K562 (cell line): ENCODE measurements at regions not wholly inside any gene's neighbourhood (a gene's known extent, or its start where the extent isn't known, plus 50 kb on each side); places are given as distances from the start of the nearest gene placed in this dataset.
A peak's percentile ranks its signal among the peaks of the same experiment; 100 is the strongest.

Experiments
- BHLHE40 ChIP-seq: IDR thresholded peaks from 2 replicates; pipeline ENCODE4 v1.6.1; 2011; ENCODE audit warnings: low read length, improper control_type of control experiment
- CBFA2T2 ChIP-seq: fragments of 450-650 bp; conservative IDR thresholded peaks from 2 replicates; pipeline ENCODE4 v1.6.1; 2017; ENCODE audit warnings: mild to moderate bottlenecking
- CBFB ChIP-seq: sonication (generic); formaldehyde crosslinking; IDR thresholded peaks from 2 replicates; pipeline ENCODE4 v1.4.0; 2020; ENCODE audit warnings: mild to moderate bottlenecking, missing genetic modification reagents
- EHMT2 ChIP-seq: fragments of 450-650 bp; IDR thresholded peaks from 2 replicates; pipeline ENCODE4 v1.6.1; 2018; ENCODE audit warnings: antibody characterized with exemption
- HLTF ChIP-seq: fragments of 450-650 bp; IDR thresholded peaks from 2 replicates; pipeline ENCODE4 v1.6.1; 2016
- HNRNPH1 ChIP-seq: fragments of 200-400 bp; formaldehyde crosslinking; optimal IDR thresholded peaks from 2 replicates; pipeline ENCODE3; 2017; ENCODE audit warnings: low read depth, mild to moderate bottlenecking, low read length, moderate library complexity
- HNRNPLL ChIP-seq: fragments of 200-400 bp; formaldehyde crosslinking; IDR thresholded peaks from 2 replicates; pipeline ENCODE4 v1.6.1; 2017; ENCODE audit warnings: low read length, low read depth, mild to moderate bottlenecking; ENCODE audit not compliant: poor library complexity, severe bottlenecking
- IFI16 ChIP-seq: fragments of 250-450 bp; sonication (Bioruptor Pico); IDR thresholded peaks from 2 replicates; pipeline ENCODE4 v2.1.2; 2022; ENCODE audit warnings: mild to moderate bottlenecking, inconsistent platforms
- JUN ChIP-seq, 2 experiments: sonication (generic) in 1 of 2; formaldehyde crosslinking in 1 of 2; IDR thresholded peaks; 2 replicates each; pipeline versions ENCODE4 v1.6.1 to v1.8.0; 2012 to 2022; ENCODE audit warnings: borderline replicate concordance in 2 of 2, mild to moderate bottlenecking in 2 of 2, improper control_type of control experiment in 1 of 2, low read depth in 1 of 2, low read length in 1 of 2, missing genetic modification reagents in 1 of 2
- KAT8 ChIP-seq: fragments of 450-650 bp; IDR thresholded peaks from 2 replicates; pipeline ENCODE4 v1.6.1; 2016; ENCODE audit warnings: low read depth, mild to moderate bottlenecking
- KLF1 ChIP-seq: fragments of 450-650 bp; IDR thresholded peaks from 2 replicates; pipeline ENCODE4 v1.6.1; 2016; ENCODE audit warnings: missing genetic modification characterization, missing compliant biosample characterization
- MAFG ChIP-seq: fragments of 450-650 bp; conservative IDR thresholded peaks from 2 replicates; pipeline ENCODE4 v1.6.1; 2016; ENCODE audit warnings: missing genetic modification characterization, missing compliant biosample characterization
- MEF2A ChIP-seq: IDR thresholded peaks from 2 replicates; pipeline ENCODE4 v1.6.1; 2011; ENCODE audit warnings: low read depth, mild to moderate bottlenecking, low read length, moderate library complexity; ENCODE audit not compliant: control insufficient read depth
- NBN ChIP-seq: fragments of 450-650 bp; IDR thresholded peaks from 2 replicates; pipeline ENCODE4 v1.6.1; 2016; ENCODE audit warnings: low read depth, mild to moderate bottlenecking
- NR2C1 ChIP-seq, 2 experiments: fragments of 450-650 bp; IDR thresholded peaks; 2 replicates each; pipeline ENCODE4 v1.6.1; 2017; ENCODE audit warnings: mild to moderate bottlenecking in 2 of 2, antibody characterized with exemption in 1 of 2, inconsistent platforms in 1 of 2, missing compliant biosample characterization in 1 of 2, missing genetic modification characterization in 1 of 2
- POLR2AphosphoS2 ChIP-seq: IDR thresholded peaks from 2 replicates; pipeline ENCODE4 v1.6.1; 2012; ENCODE audit warnings: low read length, improper control_type of control experiment
- RB1 ChIP-seq: fragments of 450-650 bp; IDR thresholded peaks from 2 replicates; pipeline ENCODE4 v1.6.1; 2017; ENCODE audit warnings: low read depth, mild to moderate bottlenecking
- RHOXF2B ChIP-seq: fragments of 250-450 bp; sonication (Bioruptor Pico); conservative IDR thresholded peaks from 2 replicates; pipeline ENCODE4 v1.5.1; 2021
- RNF2 ChIP-seq: sonication (generic); IDR thresholded peaks from 2 replicates; pipeline ENCODE4 v1.6.1; 2016
- SMARCE1 ChIP-seq: fragments of 450-650 bp; IDR thresholded peaks from 2 replicates; pipeline ENCODE4 v1.7.1; 2016; ENCODE audit warnings: mild to moderate bottlenecking
- SOX6 ChIP-seq: fragments of 450-650 bp; IDR thresholded peaks from 2 replicates; pipeline ENCODE4 v1.6.1; 2014; ENCODE audit warnings: mild to moderate bottlenecking
- TRIM25 ChIP-seq: fragments of 450-650 bp; IDR thresholded peaks from 2 replicates; pipeline ENCODE4 v1.7.0; 2016; ENCODE audit warnings: borderline replicate concordance
- ZNF12 ChIP-seq: sonication (generic); formaldehyde crosslinking; IDR thresholded peaks from 2 replicates; pipeline ENCODE4 v1.4.0; 2020; ENCODE audit warnings: mild to moderate bottlenecking, missing genetic modification reagents
- ZNF165 ChIP-seq: fragments of 250-450 bp; sonication (Bioruptor Pico); IDR thresholded peaks from 2 replicates; pipeline ENCODE4 v1.4.0; 2020; ENCODE audit warnings: borderline replicate concordance
- ZNF695 ChIP-seq: fragments of 450-650 bp; formaldehyde crosslinking; IDR thresholded peaks from 2 replicates; pipeline ENCODE4 v1.4.0; 2020; ENCODE audit warnings: mild to moderate bottlenecking, moderate library complexity
- TF ChIP-seq, protein P1 (sequence below): fragments of 250-450 bp; sonication (Bioruptor Pico); IDR thresholded peaks from 2 replicates; pipeline ENCODE4 v1.5.0; 2021
- TF ChIP-seq, protein P2 (sequence below): sonication (generic); formaldehyde crosslinking; IDR thresholded peaks from 2 replicates; pipeline ENCODE4 v1.9.0; 2022; ENCODE audit warnings: mild to moderate bottlenecking, missing genetic modification reagents
- TF ChIP-seq, protein P3 (sequence below): fragments of 250-450 bp; sonication (Bioruptor Pico); IDR thresholded peaks from 2 replicates; pipeline ENCODE4 v1.5.0; 2020; ENCODE audit warnings: mild to moderate bottlenecking

DNA sequence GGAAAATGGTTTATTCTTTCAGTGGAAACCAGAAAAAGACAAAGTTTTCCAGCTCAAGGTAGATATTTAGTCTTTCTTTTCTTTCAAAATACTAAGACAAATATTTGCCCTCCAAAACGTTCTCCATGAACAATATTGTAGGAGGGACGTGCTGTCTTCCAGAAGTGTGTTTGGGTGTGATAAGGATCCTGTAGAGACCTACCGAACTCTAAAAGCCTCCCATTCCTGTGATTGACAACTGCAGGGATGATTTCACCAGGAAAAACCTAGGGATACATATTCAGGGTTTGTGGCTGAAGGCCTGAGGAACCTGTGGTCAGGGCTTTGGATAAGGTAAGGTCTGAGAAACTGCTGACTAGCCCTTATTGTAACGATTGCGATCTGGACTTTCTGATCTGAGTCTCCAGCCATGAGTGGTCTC, 167.1 kb downstream of the ZNF648 start (continued):
- TF ChIP-seq RB1 (no peak), RNF2 (no peak), MEF2A (no peak), MAFG (tag) (peak; percentile 97), CBFB (CRISPR knock-in tag) (no peak), SMARCE1 (no peak), NR2C1 (IDR thresholded peaks at IDR 0.05) (no peak), NR2C1 (tag; IDR thresholded peaks at IDR 0.05) (no peak), HNRNPLL (no peak), HNRNPH1 (no peak), JUN (IDR thresholded peaks at IDR 0.05; ENCODE audit: borderline replicate concordance, low read depth, low read length) (peak; percentile 47; the same call in 1 of the 2 replicates), JUN (CRISPR knock-in tag; IDR thresholded peaks at IDR 0.05; ENCODE audit: borderline replicate concordance) (no peak), BHLHE40 (peak; percentile 5; the same call in 1 of the 2 replicates), ZNF12 (CRISPR knock-in tag) (no peak), RHOXF2B (no peak), KLF1 (tag) (no peak), CBFA2T2 (peak; percentile 60), NBN (no peak), EHMT2 (peak; percentile 95), SOX6 (peak; percentile 81), ZNF695 (CRISPR knock-in tag) (no peak), HLTF (no peak), IFI16 (no peak), ZNF165 (no peak), TRIM25 (no peak), KAT8 (no peak), POLR2AphosphoS2 (no peak)
- TF ChIP-seq, protein P1, sequence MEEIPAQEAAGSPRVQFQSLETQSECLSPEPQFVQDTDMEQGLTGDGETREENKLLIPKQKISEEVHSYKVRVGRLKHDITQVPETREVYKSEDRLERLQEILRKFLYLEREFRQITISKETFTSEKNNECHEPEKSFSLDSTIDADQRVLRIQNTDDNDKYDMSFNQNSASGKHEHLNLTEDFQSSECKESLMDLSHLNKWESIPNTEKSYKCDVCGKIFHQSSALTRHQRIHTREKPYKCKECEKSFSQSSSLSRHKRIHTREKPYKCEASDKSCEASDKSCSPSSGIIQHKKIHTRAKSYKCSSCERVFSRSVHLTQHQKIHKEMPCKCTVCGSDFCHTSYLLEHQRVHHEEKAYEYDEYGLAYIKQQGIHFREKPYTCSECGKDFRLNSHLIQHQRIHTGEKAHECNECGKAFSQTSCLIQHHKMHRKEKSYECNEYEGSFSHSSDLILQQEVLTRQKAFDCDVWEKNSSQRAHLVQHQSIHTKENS, result no peak
- TF ChIP-seq, protein P2, sequence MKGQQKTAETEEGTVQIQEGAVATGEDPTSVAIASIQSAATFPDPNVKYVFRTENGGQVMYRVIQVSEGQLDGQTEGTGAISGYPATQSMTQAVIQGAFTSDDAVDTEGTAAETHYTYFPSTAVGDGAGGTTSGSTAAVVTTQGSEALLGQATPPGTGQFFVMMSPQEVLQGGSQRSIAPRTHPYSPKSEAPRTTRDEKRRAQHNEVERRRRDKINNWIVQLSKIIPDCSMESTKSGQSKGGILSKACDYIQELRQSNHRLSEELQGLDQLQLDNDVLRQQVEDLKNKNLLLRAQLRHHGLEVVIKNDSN (CRISPR knock-in tag), result no peak
- TF ChIP-seq, protein P3, sequence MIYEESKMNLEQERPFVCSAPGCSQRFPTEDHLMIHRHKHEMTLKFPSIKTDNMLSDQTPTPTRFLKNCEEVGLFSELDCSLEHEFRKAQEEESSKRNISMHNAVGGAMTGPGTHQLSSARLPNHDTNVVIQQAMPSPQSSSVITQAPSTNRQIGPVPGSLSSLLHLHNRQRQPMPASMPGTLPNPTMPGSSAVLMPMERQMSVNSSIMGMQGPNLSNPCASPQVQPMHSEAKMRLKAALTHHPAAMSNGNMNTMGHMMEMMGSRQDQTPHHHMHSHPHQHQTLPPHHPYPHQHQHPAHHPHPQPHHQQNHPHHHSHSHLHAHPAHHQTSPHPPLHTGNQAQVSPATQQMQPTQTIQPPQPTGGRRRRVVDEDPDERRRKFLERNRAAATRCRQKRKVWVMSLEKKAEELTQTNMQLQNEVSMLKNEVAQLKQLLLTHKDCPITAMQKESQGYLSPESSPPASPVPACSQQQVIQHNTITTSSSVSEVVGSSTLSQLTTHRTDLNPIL (CRISPR knock-in tag), result no peak
